Cardiac septum (tissue), 1 donor: ENCODE measurements at regions not wholly inside any gene's neighbourhood (a gene's known extent, or its start where the extent isn't known, plus 50 kb on each side); places are given as distances from the start of the nearest gene placed in this dataset.
"Not testable (repeated sequence)": the region's sequence is repeated elsewhere in the genome, so short reads cannot be mapped to it uniquely, and the experiment has no call there.

Source experiments
- DNase-seq: peaks from one replicate; pipeline ENCODE4 v3.0.0-alpha.2; 2020; ENCODE audit warnings: low spot score
- intact Hi-C: fragments of 100-400 bp; cut with DNase I; formaldehyde crosslinking; loops from one replicate; pipeline ENCODE4 v1.14.0; 2022
- donor health status: DM: no; HTN: no; CAD: no.

DNA sequence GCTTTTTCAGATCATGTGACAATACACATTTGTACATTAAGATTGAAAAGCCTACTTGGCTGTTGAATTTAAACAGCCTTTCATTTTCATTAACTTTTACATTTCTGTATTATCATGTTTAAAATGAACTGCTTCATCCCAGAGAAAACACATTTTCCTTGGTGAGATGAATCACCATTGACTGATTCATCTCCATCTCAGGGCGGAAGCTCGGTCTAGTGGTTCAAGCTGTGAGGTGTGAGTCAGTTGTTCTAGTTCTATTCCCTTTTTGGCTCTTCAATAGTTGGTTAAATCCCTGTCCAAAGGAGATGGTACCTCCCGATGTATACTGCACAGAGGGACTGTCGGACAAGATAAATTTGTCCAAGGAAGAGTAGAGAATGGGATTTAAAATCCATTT, 189.7 kb downstream of the ADCYAP1 start:
- no peak for DNase-seq
- intact Hi-C loops = no loop called here

DNA sequence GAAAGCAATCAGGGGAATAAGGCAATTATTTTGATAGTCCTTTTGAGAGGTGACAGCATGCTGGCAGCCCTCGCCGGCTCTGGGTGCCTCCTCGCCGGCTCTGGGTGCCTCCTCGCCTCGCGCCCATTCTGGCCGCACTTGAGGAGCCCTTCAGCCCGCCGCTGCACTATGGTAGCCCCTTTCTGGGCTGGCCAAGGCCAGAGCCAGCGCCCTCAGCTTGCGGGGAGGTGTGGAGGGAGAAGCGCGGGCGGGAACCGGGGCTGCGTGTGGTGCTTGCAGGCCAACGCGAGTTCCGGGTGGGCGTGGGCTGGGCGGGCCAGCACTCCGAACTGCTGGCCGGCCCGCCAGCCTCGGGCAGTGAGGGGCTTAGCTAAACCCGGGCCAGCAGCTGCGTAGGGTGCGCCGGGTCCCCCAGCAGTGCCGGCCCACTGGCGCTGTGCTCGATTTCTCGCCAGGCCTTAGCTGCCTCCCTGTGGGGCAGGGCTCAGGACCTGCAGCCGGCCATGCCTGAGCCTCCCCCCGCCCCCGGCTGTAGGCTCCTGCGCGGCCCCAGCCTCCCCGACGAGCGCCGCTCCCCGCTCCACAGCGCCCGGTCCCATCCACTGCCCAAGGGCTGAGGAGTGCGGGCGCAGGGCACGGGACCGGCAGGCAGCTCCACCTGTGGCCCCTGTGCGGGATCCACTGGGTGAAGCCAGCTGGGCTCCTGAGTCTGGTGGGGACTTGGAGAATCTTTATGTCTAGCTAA, 193.5 kb downstream of the ADCYAP1 start:
- DNase-seq, intact Hi-C loops: not testable (repeated sequence)

DNA sequence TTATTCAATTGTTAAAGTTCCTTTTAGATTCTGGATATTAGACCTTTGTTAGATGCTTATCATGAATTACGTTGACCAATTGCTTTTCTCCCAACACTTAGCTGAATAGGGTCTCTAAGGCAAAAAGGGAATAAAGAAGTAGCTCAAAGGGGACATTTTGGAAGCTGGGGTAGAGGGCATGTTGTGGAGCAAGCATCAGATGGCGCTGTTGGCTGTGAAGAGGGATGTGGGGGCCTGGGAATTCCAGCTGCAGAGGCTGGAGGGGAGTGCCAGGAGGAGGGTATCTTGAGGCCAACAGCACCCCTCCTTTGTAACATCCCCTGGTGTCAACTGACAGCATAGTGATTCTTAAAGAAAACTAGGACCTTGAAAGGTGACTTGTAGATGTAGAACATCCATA, 198.2 kb downstream of the ADCYAP1 start:
- intact Hi-C loops = no loop called here

DNA sequence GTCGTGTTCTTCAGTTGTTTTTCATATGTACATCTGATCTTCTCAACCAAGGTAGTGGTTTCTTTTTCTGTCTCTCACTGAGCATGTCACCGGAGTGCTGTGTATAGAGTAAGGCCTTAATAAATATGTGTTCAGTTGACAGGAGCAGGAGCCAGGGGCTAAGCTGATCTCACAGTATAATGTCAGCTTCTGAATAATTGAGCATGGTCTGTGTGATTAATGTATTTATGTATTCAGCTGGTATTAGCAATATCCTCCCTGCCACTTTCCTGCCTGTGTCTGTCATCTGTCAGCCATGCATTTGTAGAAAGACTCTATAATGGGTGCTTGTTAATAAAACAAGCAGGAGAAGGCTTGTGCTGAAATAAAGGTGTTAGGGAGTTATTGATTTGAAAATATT, 198.9 kb downstream of the ADCYAP1 start:
- intact Hi-C loops = no loop called here
- no peak for DNase-seq

More for the DNA sequence above, 198.2 kb downstream of the ADCYAP1 start:
- DNase-seq = no peak

DNA sequence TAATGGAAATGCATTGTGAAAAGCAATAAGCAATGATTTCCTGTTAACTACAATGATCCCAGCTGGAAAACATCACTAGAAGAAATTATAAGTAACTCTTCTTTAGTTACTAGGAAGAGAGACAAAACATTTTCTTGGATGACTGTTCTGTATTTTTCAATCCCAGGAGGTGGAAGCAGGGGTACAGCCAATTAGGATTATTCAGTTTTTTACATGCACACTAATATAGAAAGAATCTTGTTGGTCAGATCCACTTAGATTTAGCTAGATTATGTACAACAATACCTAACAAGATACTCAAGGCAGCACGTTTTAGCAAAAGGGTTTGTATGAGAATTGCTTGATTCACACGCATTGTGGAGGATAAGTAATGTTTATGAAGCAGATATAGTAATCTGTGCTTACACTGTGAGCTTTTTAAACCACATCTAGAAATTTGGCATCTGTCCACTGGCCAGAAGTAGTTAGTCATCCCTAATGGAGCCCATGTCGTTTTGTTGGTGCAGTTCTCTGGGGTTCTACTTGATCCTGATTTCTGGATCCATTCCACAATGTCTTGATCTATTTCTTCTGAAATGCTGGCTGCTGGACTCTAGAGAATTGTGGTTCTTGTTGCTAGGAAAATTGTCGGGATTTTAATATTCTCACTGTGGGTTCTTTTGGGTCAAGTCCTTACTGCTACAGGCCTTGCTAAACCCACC, 199.7 kb downstream of the ADCYAP1 start:
- intact Hi-C loops = no loop called here

DNA sequence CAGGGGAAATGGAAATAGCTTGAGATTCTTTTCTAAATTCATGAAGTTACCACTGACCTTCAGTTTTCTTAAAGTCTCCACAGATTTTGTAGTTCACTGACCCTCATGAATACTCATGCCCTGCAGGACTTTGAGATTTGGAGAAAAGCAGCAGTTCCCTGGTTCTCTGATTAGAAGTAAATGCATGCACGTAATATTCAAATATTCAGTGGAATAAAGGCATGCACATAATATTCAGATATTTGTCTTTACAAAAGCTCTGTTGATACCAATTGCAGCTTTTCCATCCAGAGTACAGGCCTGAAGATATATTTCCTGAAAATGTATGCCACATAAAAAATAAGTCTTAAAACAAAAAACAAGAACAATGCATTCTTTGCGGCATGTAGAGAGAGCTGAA, 219.8 kb downstream of the ADCYAP1 start:
- no peak for DNase-seq
- intact Hi-C loops = no loop called here

More for the DNA sequence above, 199.7 kb downstream of the ADCYAP1 start:
- DNase-seq = no peak

DNA sequence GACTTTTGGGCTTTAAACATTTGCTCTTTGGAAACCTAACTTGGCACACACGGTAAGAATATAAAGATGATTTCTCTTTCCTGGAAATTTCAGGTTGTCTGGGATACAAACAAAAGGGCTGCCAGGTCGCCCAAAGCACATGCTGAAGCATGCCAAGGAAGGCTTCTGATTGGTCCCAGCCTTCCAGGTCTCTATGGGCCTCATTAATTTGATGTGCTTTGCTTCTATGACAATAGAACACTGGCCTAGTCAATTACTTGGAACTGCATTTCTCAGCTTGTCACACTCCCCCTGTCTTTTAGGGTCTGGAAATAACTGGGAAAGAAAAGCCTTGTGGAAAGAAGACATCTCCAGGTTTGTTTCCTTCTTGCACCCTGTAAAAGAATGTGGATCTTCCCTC, 228.9 kb downstream of the ADCYAP1 start:
- DNase-seq = no peak
- intact Hi-C loops = no loop called here

DNA sequence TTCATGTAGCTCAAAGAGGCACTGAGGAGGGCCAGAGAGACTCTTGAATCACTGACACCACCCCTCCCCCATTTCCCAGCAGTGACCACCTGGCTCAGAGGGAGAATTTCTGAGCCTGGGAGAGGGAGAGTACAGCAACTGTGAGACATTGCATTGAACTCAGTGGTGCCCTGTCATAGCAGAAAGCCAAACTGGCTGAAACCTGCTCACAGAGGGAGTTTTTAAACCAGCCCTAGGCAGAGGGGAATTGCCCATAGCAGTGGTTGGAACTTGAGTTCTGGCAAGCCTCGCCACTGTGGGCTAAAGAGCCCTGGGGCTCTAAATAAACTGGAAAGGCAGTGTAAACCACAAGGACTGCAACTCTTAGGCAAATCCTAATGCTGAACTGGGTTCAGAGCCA, 243.1 kb downstream of the ADCYAP1 start:
- intact Hi-C loops = no loop called here
- DNase-seq = no peak

DNA sequence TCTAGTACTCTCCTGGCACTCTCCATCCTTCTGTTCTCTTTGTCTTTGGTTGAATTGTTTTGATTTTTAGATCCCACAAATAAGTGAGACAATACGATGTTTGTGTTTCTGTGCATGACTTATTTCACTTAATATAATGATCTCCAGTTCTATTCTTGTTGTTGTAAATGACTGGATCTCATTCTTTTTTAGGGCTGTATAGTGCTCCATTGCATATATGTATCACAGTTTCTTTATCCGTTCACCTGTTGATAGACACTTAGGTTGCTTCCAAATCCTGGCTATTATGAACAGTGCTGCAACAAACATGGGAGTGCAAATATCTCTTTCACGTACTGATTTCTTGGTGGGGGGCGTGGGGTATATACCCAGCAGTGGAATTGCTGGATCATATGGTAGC, 245.0 kb downstream of the ADCYAP1 start:
- intact Hi-C loops = no loop called here
- no peak for DNase-seq

DNA sequence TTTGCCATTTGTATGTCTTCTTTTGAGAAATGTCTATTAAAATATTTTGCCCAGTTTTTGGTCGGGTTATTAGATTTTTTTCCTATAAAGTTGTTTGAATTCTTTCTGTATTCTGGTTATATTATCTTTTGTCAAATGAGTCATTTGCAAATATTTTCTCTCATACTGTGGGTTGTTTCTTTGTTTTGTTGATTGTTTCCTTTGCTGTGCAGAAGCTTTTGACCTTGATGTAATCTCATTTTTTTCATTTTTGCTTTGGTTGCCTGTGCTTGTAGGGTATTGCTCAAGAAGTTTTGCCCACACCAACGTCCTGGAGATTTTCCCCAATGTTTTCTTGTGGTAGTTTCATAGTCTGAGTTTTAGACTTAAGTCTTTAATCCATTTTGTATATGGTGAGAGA, 245.7 kb downstream of the ADCYAP1 start:
- DNase-seq = no peak
- intact Hi-C loops = no loop called here

DNA sequence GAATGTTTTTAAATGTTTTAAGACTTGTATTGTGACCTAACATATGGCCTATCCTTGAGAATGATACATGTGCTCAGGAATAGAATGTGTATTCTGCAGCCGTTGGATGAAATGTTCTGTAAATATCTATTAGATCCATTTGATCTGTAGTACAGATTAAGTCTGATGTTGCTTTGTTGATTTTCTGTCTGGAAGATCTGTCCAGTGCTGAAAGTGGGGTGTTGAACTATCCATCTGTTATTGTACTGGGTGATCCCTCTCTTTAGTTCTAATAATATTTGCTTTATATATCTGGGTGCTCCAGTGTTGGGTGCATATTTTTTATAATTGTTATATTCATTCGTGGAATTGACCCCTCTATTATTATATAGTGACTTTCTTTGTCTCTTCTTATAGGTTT, 248.3 kb downstream of the ADCYAP1 start:
- intact Hi-C loops, DNase-seq: not testable (repeated sequence)

DNA sequence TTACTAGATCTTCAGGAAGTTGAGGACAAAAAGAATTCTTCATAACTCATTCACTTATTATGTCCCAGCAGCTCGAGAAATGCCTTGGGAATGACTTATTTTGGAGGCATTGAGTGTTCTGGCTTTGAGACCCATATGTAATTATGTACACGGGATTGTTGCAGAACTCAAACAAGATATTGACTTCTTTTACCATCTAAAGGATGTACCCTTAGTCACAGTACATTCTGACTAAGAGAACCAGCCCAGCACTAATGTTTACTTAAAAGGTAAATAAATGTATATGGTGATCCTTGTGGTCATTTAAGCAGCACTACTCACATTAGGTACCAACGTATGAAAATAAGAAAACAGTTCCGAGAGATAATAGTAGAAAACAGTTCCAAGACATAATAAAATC, 268.9 kb downstream of the ADCYAP1 start:
- intact Hi-C loops = no loop called here
- DNase-seq = no peak

DNA sequence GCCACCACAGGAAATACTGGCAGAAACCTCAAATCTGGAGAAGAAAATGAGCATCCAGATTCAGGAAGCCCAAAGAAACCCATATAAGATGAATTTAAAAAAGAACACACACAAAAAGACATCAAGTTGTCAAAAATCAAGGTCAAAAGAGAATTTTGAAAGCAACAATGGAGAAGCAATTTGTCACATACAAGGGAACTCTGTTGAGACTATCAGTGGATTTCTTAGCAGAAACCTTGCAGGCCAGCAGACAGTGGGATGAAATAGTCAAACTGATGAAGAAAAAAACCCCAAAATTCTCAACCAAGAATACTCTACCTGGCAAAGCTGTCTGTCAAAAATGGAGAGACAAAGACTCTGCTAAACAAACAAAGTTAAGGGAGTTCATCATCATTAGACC, 272.6 kb downstream of the ADCYAP1 start:
- no peak for DNase-seq
- intact Hi-C loops = no loop called here

DNA sequence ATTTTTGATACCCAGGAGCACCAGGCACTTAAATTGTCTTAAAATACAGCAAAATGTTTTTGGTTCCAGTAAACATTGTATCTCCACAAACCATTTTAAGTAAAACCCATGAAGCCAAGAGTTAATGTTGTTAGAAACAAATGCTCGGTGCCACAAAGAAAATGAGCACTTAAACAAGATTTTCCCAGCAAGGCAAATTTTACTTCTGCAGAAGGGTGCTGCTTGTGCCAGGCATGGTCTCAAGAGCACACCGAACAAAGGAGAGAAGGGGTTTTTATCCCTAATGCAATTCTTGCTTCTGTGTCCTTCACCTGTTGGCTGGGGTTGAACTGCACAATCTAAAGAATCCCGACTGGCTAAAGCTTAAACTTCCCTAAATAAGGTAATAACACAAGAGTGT, 286.7 kb downstream of the ADCYAP1 start:
- intact Hi-C loops = no loop called here
- DNase-seq = no peak

DNA sequence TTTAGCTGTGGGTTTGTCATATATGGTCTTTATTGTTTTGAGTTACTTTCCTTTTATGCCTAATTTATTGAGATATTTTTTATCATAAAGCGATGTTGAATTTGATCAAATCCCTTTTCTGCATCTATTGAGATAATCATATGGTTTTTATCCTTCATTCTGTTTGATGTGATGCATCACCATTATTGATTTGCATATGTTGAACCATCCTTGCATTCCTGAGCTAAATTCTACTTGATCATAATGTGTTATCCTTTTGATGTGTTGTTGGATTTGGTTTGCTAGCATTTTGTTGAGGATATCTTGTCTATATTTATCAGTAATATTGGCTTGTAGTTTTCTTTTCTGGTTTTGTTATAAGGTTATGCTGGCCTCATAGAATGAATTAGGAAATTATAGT, 308.5 kb downstream of the ADCYAP1 start:
- intact Hi-C loops = no loop called here
- DNase-seq = no peak

DNA sequence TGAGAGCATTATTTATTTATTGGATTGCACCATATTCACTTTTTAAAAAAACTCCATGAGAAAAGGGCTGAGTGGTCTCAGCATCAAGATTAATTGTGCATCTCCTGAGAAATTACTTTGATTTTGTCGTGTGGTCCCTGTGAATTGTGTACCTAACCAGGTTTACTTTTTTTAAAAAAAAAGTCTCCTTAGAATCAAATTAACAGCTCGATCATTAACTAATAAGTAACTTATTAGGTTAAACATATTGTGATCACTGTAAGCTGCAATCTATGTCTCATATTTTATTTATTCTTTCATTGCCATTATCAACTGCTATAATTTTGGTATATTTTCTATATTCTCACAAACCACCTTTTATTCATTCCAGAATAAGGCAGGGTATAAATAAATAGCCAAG, 318.2 kb downstream of the ADCYAP1 start:
- no peak for DNase-seq
- intact Hi-C loops = no loop called here

DNA sequence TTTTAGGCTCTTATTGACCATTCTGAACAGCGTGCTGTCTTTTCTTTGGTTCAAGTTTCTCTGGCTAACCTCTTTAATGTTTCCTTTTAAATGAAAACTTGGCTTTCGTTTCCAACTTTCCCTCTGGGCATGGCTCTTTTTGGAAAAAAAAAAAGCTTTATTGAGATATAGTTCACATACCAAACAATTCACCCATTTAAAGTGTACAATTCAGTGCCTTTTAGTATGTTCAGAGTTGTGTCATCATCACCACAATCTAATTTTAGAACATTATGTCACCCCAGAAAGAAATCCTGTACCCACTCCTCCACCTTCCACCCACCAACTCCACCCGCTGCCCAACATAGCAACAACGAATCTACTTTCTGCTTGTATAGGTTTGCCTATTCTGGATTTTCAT, 322.4 kb downstream of the ADCYAP1 start:
- intact Hi-C loops = no loop called here
- DNase-seq = no peak

DNA sequence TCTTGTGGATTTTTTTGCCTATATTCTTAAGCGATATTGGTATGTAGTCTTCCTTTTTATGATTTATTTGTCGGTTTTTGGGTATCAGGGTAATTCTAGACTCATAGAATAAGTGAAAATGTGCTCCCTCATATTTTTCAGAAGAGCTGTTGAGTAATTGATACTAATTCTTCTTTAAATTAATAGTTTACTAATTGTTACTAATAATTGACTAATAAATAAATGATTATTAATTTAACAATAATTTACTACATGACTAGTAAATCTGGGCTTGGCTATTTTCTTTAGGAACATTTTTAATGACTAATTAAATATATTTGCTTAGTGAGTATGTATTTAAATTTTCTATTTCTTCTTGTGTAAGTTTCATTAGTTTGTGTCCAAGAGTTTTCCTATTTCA, 325.0 kb downstream of the ADCYAP1 start:
- DNase-seq = no peak
- intact Hi-C loops = no loop called here

DNA sequence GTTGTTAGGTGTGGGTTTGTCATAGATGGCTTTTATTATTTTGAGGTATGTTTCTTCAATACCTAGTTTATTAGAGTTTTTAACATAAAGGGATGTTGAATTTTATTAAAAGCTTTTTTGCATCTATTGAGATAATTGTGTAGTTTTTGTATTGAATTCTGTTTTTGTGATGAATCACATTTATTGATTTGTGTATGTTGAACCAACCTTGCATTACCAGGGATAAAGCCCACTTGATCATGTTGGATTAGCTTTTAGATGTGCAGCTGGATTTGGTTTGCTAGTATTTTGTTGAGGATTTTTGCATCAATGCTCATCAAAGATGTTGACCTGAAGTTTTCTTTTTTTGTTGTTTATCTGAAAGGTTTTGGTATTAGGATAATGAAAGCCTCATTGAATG, 328.2 kb downstream of the ADCYAP1 start:
- intact Hi-C loops = no loop called here
- DNase-seq = no peak

DNA sequence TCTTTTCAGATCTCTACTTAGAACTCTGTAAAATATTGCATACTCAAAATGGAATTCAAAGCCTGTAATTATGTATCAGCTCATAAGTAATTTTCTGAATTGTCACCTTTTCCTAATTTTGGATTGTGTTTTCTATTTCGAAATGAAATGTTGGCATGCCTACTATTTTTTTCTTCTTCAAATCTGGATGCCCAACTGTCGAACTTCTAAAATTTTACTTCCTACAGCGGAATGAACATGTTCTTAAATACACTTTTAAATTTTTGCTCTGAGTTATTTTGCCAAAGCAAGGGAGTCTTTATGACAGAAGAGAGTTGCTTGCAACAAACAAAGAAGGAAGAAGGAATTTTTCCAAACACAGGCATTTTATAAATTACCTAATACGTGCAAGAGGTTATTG, 336.0 kb downstream of the ADCYAP1 start:
- intact Hi-C loops = no loop called here
- DNase-seq = no peak

DNA sequence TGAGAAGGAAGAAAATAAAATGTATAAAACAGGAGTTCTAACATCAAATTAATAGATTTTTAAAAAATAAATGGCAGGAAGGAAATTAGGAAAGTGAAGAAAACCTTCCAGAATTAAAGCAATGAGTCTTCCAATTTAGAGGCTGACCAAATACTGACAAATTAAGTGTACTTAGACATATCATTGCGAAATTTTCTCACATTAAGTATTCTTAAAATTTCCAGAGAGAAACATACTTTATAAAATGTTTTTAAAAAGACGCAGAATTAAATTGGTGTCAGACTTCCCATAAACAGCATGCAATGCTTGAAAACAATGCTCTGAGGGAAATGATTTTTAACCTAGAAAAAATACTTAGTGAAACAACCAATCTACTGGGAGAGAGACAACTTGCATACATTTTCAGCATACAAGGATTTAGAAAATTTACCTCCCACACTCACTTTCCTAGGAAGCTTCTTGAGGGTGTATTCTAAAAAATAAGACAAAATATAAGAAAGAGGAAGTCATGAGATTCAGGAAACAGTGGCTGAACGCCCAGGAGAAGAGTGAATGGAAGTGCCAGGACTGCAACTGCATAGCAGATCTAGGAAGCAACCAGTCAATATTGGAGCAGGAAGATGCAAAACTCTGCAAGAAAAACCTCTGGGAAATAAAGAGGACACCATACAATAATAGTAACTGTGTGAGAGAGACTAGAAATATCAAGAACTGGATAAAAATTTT, 339.9 kb downstream of the ADCYAP1 start:
- no peak for DNase-seq
- intact Hi-C loops = no loop called here
